ENCODE measurements at regions not wholly inside any gene's neighbourhood (a gene's known extent, or its start where the extent isn't known, plus 50 kb on each side); places are given as distances from the start of the nearest gene placed in this dataset.

DNA sequence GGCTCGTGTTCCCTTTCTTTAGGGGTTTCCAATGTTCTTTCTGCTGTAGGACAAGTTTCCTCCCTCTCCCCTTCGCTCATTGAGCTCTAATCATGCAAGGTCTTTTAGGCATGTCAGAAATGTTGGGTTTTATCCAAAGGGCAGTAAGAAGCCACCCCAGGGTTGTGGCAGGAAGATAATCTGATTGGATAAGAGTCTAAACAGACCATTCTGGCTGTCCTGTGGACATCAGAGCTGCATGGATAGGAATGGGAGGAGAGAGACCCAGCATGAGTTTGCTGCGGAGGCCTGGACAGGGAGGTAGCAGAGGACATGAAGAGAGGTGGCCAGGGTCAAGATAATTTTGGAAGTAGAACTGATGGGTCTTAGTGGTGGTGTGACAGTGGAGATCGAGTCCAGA lies 88.2 kb downstream of the ACKR3 start:
- ChIA-PET POLR2A (no interaction called here), CTCF (no interaction called here)
- Mint-ChIP-seq H3K4me1 (peaks cover 37% of the 10 kb centered on the region), H3K27me3 (ENCODE audit: low read depth) (peaks cover 6% of the 10 kb centered on the region), H3K27ac (no peak overlapping the region), H3K36me3 (no peaks in the 10 kb centered on the region), H3K9me3 (no peaks in the 10 kb centered on the region), H3K4me3 (no peak overlapping the region)
- no peak for ATAC-seq
- no peak for DNase-seq (ENCODE audit: low spot score)
- TF ChIP-seq FOXP1 (CRISPR knock-in tag; IDR thresholded peaks at IDR 0.05; ENCODE audit: borderline replicate concordance) (no peak), FOXJ3 (CRISPR knock-in tag; IDR thresholded peaks at IDR 0.05; ENCODE audit: borderline replicate concordance) (no peak)
- TF ChIP-seq, protein P1, sequence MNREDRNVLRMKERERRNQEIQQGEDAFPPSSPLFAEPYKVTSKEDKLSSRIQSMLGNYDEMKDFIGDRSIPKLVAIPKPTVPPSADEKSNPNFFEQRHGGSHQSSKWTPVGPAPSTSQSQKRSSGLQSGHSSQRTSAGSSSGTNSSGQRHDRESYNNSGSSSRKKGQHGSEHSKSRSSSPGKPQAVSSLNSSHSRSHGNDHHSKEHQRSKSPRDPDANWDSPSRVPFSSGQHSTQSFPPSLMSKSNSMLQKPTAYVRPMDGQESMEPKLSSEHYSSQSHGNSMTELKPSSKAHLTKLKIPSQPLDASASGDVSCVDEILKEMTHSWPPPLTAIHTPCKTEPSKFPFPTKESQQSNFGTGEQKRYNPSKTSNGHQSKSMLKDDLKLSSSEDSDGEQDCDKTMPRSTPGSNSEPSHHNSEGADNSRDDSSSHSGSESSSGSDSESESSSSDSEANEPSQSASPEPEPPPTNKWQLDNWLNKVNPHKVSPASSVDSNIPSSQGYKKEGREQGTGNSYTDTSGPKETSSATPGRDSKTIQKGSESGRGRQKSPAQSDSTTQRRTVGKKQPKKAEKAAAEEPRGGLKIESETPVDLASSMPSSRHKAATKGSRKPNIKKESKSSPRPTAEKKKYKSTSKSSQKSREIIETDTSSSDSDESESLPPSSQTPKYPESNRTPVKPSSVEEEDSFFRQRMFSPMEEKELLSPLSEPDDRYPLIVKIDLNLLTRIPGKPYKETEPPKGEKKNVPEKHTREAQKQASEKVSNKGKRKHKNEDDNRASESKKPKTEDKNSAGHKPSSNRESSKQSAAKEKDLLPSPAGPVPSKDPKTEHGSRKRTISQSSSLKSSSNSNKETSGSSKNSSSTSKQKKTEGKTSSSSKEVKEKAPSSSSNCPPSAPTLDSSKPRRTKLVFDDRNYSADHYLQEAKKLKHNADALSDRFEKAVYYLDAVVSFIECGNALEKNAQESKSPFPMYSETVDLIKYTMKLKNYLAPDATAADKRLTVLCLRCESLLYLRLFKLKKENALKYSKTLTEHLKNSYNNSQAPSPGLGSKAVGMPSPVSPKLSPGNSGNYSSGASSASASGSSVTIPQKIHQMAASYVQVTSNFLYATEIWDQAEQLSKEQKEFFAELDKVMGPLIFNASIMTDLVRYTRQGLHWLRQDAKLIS (CRISPR knock-in tag; IDR thresholded peaks at IDR 0.05; ENCODE audit: borderline replicate concordance): no peak
- TF ChIP-seq, protein P2, sequence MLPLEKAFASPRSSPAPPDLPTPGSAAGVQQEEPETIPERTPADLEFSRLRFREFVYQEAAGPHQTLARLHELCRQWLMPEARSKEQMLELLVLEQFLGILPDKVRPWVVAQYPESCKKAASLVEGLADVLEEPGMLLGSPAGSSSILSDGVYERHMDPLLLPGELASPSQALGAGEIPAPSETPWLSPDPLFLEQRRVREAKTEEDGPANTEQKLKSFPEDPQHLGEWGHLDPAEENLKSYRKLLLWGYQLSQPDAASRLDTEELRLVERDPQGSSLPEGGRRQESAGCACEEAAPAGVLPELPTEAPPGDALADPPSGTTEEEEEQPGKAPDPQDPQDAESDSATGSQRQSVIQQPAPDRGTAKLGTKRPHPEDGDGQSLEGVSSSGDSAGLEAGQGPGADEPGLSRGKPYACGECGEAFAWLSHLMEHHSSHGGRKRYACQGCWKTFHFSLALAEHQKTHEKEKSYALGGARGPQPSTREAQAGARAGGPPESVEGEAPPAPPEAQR (CRISPR knock-in tag; IDR thresholded peaks at IDR 0.05): no peak

DNA sequence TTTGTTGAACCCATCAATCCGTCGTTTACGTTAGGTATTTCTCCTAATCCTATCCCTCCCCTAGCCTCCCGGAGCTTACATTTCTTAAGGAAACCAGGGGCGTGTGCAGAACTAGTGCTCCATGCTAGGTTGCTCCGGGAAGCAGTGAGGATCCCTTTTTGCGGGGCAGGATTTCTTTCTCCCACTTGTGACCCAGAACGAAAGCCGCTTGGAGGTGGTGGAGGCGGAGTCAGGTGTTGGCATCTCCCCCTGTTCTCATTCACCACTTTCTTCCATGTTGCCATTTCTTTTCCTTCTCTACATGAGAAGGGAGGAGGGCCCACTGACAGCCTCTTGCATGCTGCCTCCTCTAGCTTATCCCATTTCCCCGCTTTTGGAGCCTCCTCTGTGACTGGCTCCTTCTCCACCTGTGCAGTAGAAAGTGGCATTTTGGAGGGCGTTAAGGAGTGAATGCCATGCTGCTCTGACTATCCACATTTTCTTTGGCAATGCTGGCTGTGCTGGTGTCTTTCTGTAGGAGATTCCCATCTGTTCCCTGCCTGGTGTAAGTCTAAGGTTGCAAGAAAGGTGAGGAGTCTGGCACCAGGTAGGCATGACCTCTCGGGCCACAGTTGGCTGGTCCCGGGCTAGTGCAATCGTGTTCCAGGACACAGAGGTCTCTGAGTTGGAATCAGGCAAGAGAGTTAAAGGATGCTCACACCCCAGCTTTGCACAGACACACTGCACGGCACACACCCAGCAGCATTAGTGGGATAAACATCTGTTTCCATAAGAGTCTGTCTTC lies 89.5 kb downstream of the ACKR3 start:
- Mint-ChIP-seq H3K4me1 (peaks cover 37% of the 10 kb centered on the region), H3K27ac (no peak overlapping the region), H3K36me3 (no peaks in the 10 kb centered on the region), H3K9me3 (no peaks in the 10 kb centered on the region), H3K4me3 (no peak overlapping the region), H3K27me3 (ENCODE audit: low read depth) (peaks cover 6% of the 10 kb centered on the region)
- ATAC-seq: no peak
- CTCF ChIA-PET: no interaction called here
- DNase-seq (ENCODE audit: low spot score): no peak
- POLR2A ChIA-PET: interaction anchor here (0.9 kb wide), 1 partner anchor 40 kb away, joined by 3 read pairs; no protein-coding TSS in a partner anchor
- TF ChIP-seq SMAD4 (CRISPR knock-in tag; IDR thresholded peaks at IDR 0.05) (no peak), RORB (CRISPR knock-in tag; IDR thresholded peaks at IDR 0.05) (no peak), ZNF671 (CRISPR knock-in tag; IDR thresholded peaks at IDR 0.05) (no peak), ZNF138 (CRISPR knock-in tag; conservative IDR thresholded peaks at IDR 0.05) (no peak), RELA (CRISPR knock-in tag; IDR thresholded peaks at IDR 0.05; ENCODE audit: borderline replicate concordance) (no peak), FOXP1 (CRISPR knock-in tag; IDR thresholded peaks at IDR 0.05; ENCODE audit: borderline replicate concordance) (no peak), FOXJ3 (CRISPR knock-in tag; IDR thresholded peaks at IDR 0.05; ENCODE audit: borderline replicate concordance) (no peak)
- TF ChIP-seq, protein P3, sequence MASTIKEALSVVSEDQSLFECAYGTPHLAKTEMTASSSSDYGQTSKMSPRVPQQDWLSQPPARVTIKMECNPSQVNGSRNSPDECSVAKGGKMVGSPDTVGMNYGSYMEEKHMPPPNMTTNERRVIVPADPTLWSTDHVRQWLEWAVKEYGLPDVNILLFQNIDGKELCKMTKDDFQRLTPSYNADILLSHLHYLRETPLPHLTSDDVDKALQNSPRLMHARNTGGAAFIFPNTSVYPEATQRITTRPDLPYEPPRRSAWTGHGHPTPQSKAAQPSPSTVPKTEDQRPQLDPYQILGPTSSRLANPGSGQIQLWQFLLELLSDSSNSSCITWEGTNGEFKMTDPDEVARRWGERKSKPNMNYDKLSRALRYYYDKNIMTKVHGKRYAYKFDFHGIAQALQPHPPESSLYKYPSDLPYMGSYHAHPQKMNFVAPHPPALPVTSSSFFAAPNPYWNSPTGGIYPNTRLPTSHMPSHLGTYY (CRISPR knock-in tag; IDR thresholded peaks at IDR 0.05): no peak

DNA sequence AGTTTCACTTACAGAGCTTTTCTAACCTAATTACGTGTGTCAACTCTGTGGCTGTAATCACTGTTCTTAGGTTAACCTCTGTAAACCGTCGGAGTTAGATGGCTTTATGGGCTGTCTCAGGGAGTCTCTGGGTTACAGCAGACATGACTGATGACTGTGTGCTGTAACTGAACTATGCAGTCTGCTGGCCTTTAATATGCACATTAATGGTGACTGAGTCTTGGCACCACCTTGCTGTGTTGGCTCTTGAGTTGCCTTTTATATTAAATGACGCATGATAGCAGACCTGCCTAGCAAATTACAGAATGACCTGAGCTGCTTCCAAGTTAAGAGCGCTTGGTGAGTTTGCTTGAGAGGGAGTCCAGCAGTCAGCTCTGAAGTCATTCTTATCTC lies 90.1 kb downstream of the ACKR3 start:
- Mint-ChIP-seq H3K4me1 (peaks cover 37% of the 10 kb centered on the region), H3K27ac (no peak overlapping the region), H3K9me3 (no peaks in the 10 kb centered on the region), H3K36me3 (no peaks in the 10 kb centered on the region), H3K4me3 (no peak overlapping the region), H3K27me3 (ENCODE audit: low read depth) (peaks cover 6% of the 10 kb centered on the region)
- CTCF ChIA-PET: interaction anchor here (0.6 kb wide), 1 partner anchor 9 kb away, joined by 3 read pairs; no protein-coding TSS in a partner anchor
- ATAC-seq (no peak), DNase-seq (ENCODE audit: low spot score) (no peak)
- POLR2A ChIA-PET: interaction anchor here (0.9 kb wide), 1 partner anchor 39 kb away, joined by 3 read pairs; no protein-coding TSS in a partner anchor
- TF ChIP-seq, protein P4, sequence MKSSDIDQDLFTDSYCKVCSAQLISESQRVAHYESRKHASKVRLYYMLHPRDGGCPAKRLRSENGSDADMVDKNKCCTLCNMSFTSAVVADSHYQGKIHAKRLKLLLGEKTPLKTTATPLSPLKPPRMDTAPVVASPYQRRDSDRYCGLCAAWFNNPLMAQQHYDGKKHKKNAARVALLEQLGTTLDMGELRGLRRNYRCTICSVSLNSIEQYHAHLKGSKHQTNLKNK (CRISPR knock-in tag; IDR thresholded peaks at IDR 0.05): no peak
- TF ChIP-seq, protein P5, sequence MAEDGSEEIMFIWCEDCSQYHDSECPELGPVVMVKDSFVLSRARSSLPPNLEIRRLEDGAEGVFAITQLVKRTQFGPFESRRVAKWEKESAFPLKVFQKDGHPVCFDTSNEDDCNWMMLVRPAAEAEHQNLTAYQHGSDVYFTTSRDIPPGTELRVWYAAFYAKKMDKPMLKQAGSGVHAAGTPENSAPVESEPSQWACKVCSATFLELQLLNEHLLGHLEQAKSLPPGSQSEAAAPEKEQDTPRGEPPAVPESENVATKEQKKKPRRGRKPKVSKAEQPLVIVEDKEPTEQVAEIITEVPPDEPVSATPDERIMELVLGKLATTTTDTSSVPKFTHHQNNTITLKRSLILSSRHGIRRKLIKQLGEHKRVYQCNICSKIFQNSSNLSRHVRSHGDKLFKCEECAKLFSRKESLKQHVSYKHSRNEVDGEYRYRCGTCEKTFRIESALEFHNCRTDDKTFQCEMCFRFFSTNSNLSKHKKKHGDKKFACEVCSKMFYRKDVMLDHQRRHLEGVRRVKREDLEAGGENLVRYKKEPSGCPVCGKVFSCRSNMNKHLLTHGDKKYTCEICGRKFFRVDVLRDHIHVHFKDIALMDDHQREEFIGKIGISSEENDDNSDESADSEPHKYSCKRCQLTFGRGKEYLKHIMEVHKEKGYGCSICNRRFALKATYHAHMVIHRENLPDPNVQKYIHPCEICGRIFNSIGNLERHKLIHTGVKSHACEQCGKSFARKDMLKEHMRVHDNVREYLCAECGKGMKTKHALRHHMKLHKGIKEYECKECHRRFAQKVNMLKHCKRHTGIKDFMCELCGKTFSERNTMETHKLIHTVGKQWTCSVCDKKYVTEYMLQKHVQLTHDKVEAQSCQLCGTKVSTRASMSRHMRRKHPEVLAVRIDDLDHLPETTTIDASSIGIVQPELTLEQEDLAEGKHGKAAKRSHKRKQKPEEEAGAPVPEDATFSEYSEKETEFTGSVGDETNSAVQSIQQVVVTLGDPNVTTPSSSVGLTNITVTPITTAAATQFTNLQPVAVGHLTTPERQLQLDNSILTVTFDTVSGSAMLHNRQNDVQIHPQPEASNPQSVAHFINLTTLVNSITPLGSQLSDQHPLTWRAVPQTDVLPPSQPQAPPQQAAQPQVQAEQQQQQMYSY (CRISPR knock-in tag; IDR thresholded peaks at IDR 0.05): no peak
- TF ChIP-seq, protein P6, sequence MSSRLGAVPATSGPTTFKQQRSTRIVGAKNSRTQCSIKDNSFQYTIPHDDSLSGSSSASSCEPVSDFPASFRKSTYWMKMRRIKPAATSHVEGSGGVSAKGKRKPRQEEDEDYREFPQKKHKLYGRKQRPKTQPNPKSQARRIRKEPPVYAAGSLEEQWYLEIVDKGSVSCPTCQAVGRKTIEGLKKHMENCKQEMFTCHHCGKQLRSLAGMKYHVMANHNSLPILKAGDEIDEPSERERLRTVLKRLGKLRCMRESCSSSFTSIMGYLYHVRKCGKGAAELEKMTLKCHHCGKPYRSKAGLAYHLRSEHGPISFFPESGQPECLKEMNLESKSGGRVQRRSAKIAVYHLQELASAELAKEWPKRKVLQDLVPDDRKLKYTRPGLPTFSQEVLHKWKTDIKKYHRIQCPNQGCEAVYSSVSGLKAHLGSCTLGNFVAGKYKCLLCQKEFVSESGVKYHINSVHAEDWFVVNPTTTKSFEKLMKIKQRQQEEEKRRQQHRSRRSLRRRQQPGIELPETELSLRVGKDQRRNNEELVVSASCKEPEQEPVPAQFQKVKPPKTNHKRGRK (CRISPR knock-in tag; IDR thresholded peaks at IDR 0.05; ENCODE audit: borderline replicate concordance): no peak
- TF ChIP-seq, protein P7, sequence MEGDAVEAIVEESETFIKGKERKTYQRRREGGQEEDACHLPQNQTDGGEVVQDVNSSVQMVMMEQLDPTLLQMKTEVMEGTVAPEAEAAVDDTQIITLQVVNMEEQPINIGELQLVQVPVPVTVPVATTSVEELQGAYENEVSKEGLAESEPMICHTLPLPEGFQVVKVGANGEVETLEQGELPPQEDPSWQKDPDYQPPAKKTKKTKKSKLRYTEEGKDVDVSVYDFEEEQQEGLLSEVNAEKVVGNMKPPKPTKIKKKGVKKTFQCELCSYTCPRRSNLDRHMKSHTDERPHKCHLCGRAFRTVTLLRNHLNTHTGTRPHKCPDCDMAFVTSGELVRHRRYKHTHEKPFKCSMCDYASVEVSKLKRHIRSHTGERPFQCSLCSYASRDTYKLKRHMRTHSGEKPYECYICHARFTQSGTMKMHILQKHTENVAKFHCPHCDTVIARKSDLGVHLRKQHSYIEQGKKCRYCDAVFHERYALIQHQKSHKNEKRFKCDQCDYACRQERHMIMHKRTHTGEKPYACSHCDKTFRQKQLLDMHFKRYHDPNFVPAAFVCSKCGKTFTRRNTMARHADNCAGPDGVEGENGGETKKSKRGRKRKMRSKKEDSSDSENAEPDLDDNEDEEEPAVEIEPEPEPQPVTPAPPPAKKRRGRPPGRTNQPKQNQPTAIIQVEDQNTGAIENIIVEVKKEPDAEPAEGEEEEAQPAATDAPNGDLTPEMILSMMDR (IDR thresholded peaks at IDR 0.05): no peak
- TF ChIP-seq ATF1 (CRISPR knock-in tag; IDR thresholded peaks at IDR 0.05): no peak
